Mucosa of gallbladder (tissue), 1 donor: ENCODE measurements at regions not wholly inside any gene's neighbourhood (a gene's known extent, or its start where the extent isn't known, plus 50 kb on each side); places are given as distances from the start of the nearest gene placed in this dataset.

Source experiments
- DNase-seq: peaks from one replicate; pipeline ENCODE4 v3.0.0-alpha.2; 2020; ENCODE audit warnings: low spot score
- donor health status: DM: no; HTN: no; CAD: no.

GRCh38 chr18:24826605-24827004, 366.2 kb downstream of the HRH4 start:
- DNase-seq = no peak

GRCh38 chr18:24827501-24827900, 367.1 kb downstream of the HRH4 start:
- DNase-seq = no peak

GRCh38 chr18:24831081-24831480, 370.6 kb downstream of the HRH4 start:
- no peak for DNase-seq

- DNase-seq = no peak
Measured at GRCh38 chr18:24831871-24832665, 371.6 kb downstream of the HRH4 start.

GRCh38 chr18:24835751-24836150, 375.3 kb downstream of the HRH4 start:
- DNase-seq = no peak

GRCh38 chr18:24837066-24837465, 376.6 kb downstream of the HRH4 start:
- DNase-seq = no peak

- DNase-seq = no peak
Measured at GRCh38 chr18:24840051-24840450, 379.6 kb downstream of the HRH4 start.

- DNase-seq = no peak
Measured at GRCh38 chr18:24840640-24841039, 380.2 kb downstream of the HRH4 start.

- DNase-seq = no peak
Measured at GRCh38 chr18:24841536-24841935, 381.1 kb downstream of the HRH4 start.

- no peak for DNase-seq
Measured at GRCh38 chr18:24843123-24843522, 382.7 kb downstream of the HRH4 start.

GRCh38 chr18:24846138-24846537, 385.7 kb downstream of the HRH4 start:
- DNase-seq = no peak

GRCh38 chr18:24850532-24850931, 390.1 kb downstream of the HRH4 start:
- DNase-seq = no peak

GRCh38 chr18:24853076-24853475, 392.6 kb downstream of the HRH4 start:
- DNase-seq = no peak

- DNase-seq = no peak
Measured at GRCh38 chr18:24860978-24861680, 400.7 kb downstream of the HRH4 start.

- no peak for DNase-seq
Measured at GRCh38 chr18:24862201-24862816, 401.9 kb downstream of the HRH4 start.

- no peak for DNase-seq
Measured at GRCh38 chr18:24868311-24868710, 407.9 kb downstream of the HRH4 start.

- DNase-seq = no peak
Measured at GRCh38 chr18:24868760-24869237, 408.4 kb downstream of the HRH4 start.

GRCh38 chr18:24869285-24869684, 408.8 kb downstream of the HRH4 start:
- DNase-seq = no peak

- no peak for DNase-seq
Measured at GRCh38 chr18:24875286-24875685, 414.8 kb downstream of the HRH4 start.

GRCh38 chr18:24875777-24876176, 415.3 kb downstream of the HRH4 start:
- no peak for DNase-seq

- no peak for DNase-seq
Measured at GRCh38 chr18:24876266-24876665, 415.8 kb downstream of the HRH4 start.

- DNase-seq = no peak
Measured at GRCh38 chr18:24877066-24877465, 416.6 kb downstream of the HRH4 start.

- no peak for DNase-seq
Measured at GRCh38 chr18:24877546-24877945, 417.1 kb downstream of the HRH4 start.
